GM23338 (cell line): ENCODE measurements at regions not wholly inside any gene's neighbourhood (a gene's known extent, or its start where the extent isn't known, plus 50 kb on each side); places are given as distances from the start of the nearest gene placed in this dataset.

Experiments used
- ATAC-seq: fragments of 200-7000 bp; cut with Tn5 transposase; 3 replicates; pipeline ENCODE4 v1.9.1; 2020
- DNase-seq: peaks from one replicate; pipeline ENCODE4 v3.0.0-alpha.2; 2015; ENCODE audit warnings: low spot score
- H2AFZ ChIP-seq: fragments of 200-600 bp; sonication (generic); 2 replicates; pipeline ENCODE4 v1.8.0; 2016; ENCODE audit warnings: antibody characterized with exemption, mild to moderate bottlenecking, moderate library complexity
- H3F3A ChIP-seq: fragments of 200-600 bp; sonication (generic); replicated peaks from 2 replicates; pipeline ENCODE4 v1.8.0; 2017; ENCODE audit warnings: antibody characterized with exemption, mixed run types, low read depth
- H3K27ac ChIP-seq: fragments of 200-600 bp; sonication (generic); 2 replicates; pipeline ENCODE4 v1.6.1; 2016; ENCODE audit warnings: low read depth
- H3K27me3 ChIP-seq: fragments of 200-600 bp; sonication (generic); 2 replicates; pipeline ENCODE4 v1.8.0; 2016; ENCODE audit warnings: mild to moderate bottlenecking, mixed run types, moderate library complexity; ENCODE audit not compliant: insufficient read depth
- H3K36me3 ChIP-seq: fragments of 200-600 bp; sonication (generic); 2 replicates; pipeline ENCODE4 v1.8.0; 2016; ENCODE audit warnings: mild to moderate bottlenecking; ENCODE audit not compliant: insufficient read depth
- H3K4me1 ChIP-seq: fragments of 200-600 bp; sonication (generic); 2 replicates; pipeline ENCODE4 v1.8.0; 2016; ENCODE audit warnings: mild to moderate bottlenecking, moderate library complexity; ENCODE audit not compliant: insufficient read depth
- H3K4me2 ChIP-seq: fragments of 200-600 bp; sonication (generic); 2 replicates; pipeline ENCODE4 v1.7.1; 2017; ENCODE audit warnings: mixed run types
- H3K4me3 ChIP-seq: fragments of 200-600 bp; sonication (generic); 2 replicates; pipeline ENCODE4 v1.6.1; 2016; ENCODE audit warnings: mixed run types
- H3K79me2 ChIP-seq: fragments of 200-600 bp; sonication (generic); replicated peaks from 2 replicates; pipeline ENCODE4 v1.8.0; 2017; ENCODE audit warnings: mild to moderate bottlenecking; ENCODE audit not compliant: insufficient read depth
- H3K9me2 ChIP-seq: fragments of 200-600 bp; sonication (generic); 2 replicates; pipeline ENCODE4 v1.8.0; 2017; ENCODE audit not compliant: insufficient read depth
- H4K20me1 ChIP-seq: fragments of 200-600 bp; sonication (generic); replicated peaks from 2 replicates; pipeline ENCODE4 v1.8.0; 2017; ENCODE audit warnings: mild to moderate bottlenecking; ENCODE audit not compliant: insufficient read depth
- H3K27ac Mint-ChIP-seq: 2 replicates; pipeline ENCODE4 v1.8.0; 2020; ENCODE audit warnings: inconsistent platforms, mild to moderate bottlenecking, moderate library complexity, mixed read lengths
- H3K27me3 Mint-ChIP-seq: 3 replicates; pipeline ENCODE4 v1.8.0; 2022; ENCODE audit warnings: low read depth, mild to moderate bottlenecking, moderate library complexity, mixed read lengths, inconsistent platforms; ENCODE audit not compliant: insufficient read depth, poor library complexity
- H3K36me3 Mint-ChIP-seq: 3 replicates; pipeline ENCODE4 v1.8.0; 2021; ENCODE audit warnings: low read depth, mild to moderate bottlenecking, inconsistent platforms, moderate library complexity, mixed read lengths
- H3K4me1 Mint-ChIP-seq: 3 replicates; pipeline ENCODE4 v1.8.0; 2020; ENCODE audit warnings: mild to moderate bottlenecking, inconsistent platforms, mixed read lengths
- H3K4me3 Mint-ChIP-seq: 3 replicates; pipeline ENCODE4 v1.8.0; 2021; ENCODE audit warnings: moderate library complexity, mild to moderate bottlenecking, inconsistent platforms, mixed read lengths
- H3K9me3 Mint-ChIP-seq: 3 replicates; pipeline ENCODE4 v1.8.0; 2020; ENCODE audit warnings: moderate library complexity, mild to moderate bottlenecking, inconsistent platforms, mixed read lengths
- CREB1 ChIP-seq: fragments of 250-450 bp; sonication (Bioruptor Pico); IDR thresholded peaks from 2 replicates; pipeline ENCODE4 v1.5.0; 2020; ENCODE audit warnings: low read depth, mild to moderate bottlenecking, moderate library complexity
- CTCF ChIP-seq, 2 experiments: fragments of 200-600 bp in 1 of 2; sonication (generic) in 1 of 2; conservative IDR thresholded peaks; 2 replicates each; pipeline versions ENCODE4 v1.5.1 to v1.6.1; 2016 to 2017; ENCODE audit warnings: antibody characterized with exemption in 2 of 2, low read depth in 2 of 2, mild to moderate bottlenecking in 2 of 2, moderate library complexity in 1 of 2
- ETS1 ChIP-seq: IDR thresholded peaks from 2 replicates; pipeline ENCODE4 v1.6.1; 2016; ENCODE audit warnings: antibody characterized with exemption
- EZH2 ChIP-seq: fragments of 200-600 bp; sonication (generic); IDR thresholded peaks from one replicate; pipeline ENCODE4 v1.8.0; 2017; ENCODE audit warnings: antibody characterized with exemption, mild to moderate bottlenecking, low read depth; ENCODE audit not compliant: unreplicated experiment
- EZH2phosphoT487 ChIP-seq: fragments of 200-600 bp; sonication (generic); IDR thresholded peaks from one replicate; pipeline ENCODE4 v1.8.1; 2018; ENCODE audit warnings: antibody characterized with exemption; ENCODE audit not compliant: unreplicated experiment
- JUNB ChIP-seq: IDR thresholded peaks from one replicate; pipeline ENCODE4 v1.6.1; 2016; ENCODE audit warnings: antibody characterized with exemption; ENCODE audit not compliant: unreplicated experiment
- NANOG ChIP-seq: IDR thresholded peaks from 2 replicates; pipeline ENCODE4 v1.6.1; 2016; ENCODE audit warnings: antibody characterized with exemption, borderline replicate concordance
- POLR2AphosphoS5 ChIP-seq: IDR thresholded peaks from 2 replicates; pipeline ENCODE4 v1.6.1; 2016; ENCODE audit warnings: antibody characterized with exemption, low read depth
- REST ChIP-seq: IDR thresholded peaks from one replicate; pipeline ENCODE4 v1.6.1; 2018; ENCODE audit warnings: antibody characterized with exemption; ENCODE audit not compliant: unreplicated experiment
- STAT1 ChIP-seq: IDR thresholded peaks from one replicate; pipeline ENCODE4 v1.6.1; 2016; ENCODE audit warnings: antibody characterized with exemption; ENCODE audit not compliant: unreplicated experiment
- ZNF114 ChIP-seq: fragments of 250-450 bp; sonication (Bioruptor Pico); IDR thresholded peaks from 2 replicates; pipeline ENCODE4 v1.5.0; 2020; ENCODE audit warnings: mild to moderate bottlenecking, moderate library complexity
- ZNF331 ChIP-seq: fragments of 250-450 bp; sonication (Bioruptor Pico); IDR thresholded peaks from 2 replicates; pipeline ENCODE4 v1.5.0; 2020; ENCODE audit warnings: low read depth, mild to moderate bottlenecking, moderate library complexity
- ZNF462 ChIP-seq: fragments of 250-450 bp; sonication (Bioruptor Pico); IDR thresholded peaks from 2 replicates; pipeline ENCODE4 v1.5.0; 2020; ENCODE audit warnings: mild to moderate bottlenecking, moderate library complexity

- no peaks in the 10 kb centered on the region; the same call in 2 of the 3 replicates for H3K36me3 Mint-ChIP-seq
- Histone ChIP-seq H3K4me1 (peaks cover 14% of the 10 kb centered on the region), H3K27ac (no peak overlapping the region), H3K79me2 (no peaks in the 10 kb centered on the region), H3K9me2 (no peaks in the 10 kb centered on the region; the same call in 1 of the 2 replicates), H3K27me3 (no peaks in the 10 kb centered on the region), H2AFZ (no peak overlapping the region), H3K4me2 (no peak overlapping the region), H4K20me1 (no peaks in the 10 kb centered on the region), H3F3A (no peaks in the 10 kb centered on the region), H3K36me3 (no peaks in the 10 kb centered on the region), H3K4me3 (no peak overlapping the region)
- DNase-seq: no peak
- H3K27me3 Mint-ChIP-seq: no peaks in the 10 kb centered on the region
- no peak for ATAC-seq
- 0 out of 3 replicates have a peak, but pooled peaks cover 4% of the 10 kb centered on the region for H3K9me3 Mint-ChIP-seq
- H3K4me3 Mint-ChIP-seq: no peak overlapping the region
- no peak for TF ChIP-seq ETS1
- TF ChIP-seq ZNF331 (CRISPR knock-in tag): no peak
- TF ChIP-seq CREB1 (CRISPR knock-in tag): no peak
- TF ChIP-seq REST: no peak
- TF ChIP-seq ZNF462 (CRISPR knock-in tag): no peak
- no peak for TF ChIP-seq JUNB
- no peak for TF ChIP-seq ZNF114
- TF ChIP-seq EZH2: no peak
- TF ChIP-seq CTCF (conservative IDR thresholded peaks at IDR 0.05; ENCODE audit: low read depth in 2 of 2): no peak
- no peak for TF ChIP-seq STAT1
- no peak for TF ChIP-seq EZH2phosphoT487
- TF ChIP-seq POLR2AphosphoS5: no peak
- TF ChIP-seq NANOG: no peak
- H3K4me1 Mint-ChIP-seq: peaks cover 9% of the 10 kb centered on the region
- H3K27ac Mint-ChIP-seq: no peak overlapping the region; the same call in 1 of the 2 replicates
These were observed 704.7 kb upstream of the ROBO1 start for GRCh38 chr3:80472459-80472858.
